Mucosa of gallbladder (tissue), 1 donor: ENCODE measurements at regions not wholly inside any gene's neighbourhood (a gene's known extent, or its start where the extent isn't known, plus 50 kb on each side); places are given as distances from the start of the nearest gene placed in this dataset.
"Not testable (repeated sequence)": the region's sequence is repeated elsewhere in the genome, so short reads cannot be mapped to it uniquely, and the experiment has no call there.

ENCODE experiments used
- DNase-seq: peaks from one replicate; pipeline ENCODE4 v3.0.0-alpha.2; 2020; ENCODE audit warnings: low spot score
- donor health status: DM: no; HTN: no; CAD: no.

DNA sequence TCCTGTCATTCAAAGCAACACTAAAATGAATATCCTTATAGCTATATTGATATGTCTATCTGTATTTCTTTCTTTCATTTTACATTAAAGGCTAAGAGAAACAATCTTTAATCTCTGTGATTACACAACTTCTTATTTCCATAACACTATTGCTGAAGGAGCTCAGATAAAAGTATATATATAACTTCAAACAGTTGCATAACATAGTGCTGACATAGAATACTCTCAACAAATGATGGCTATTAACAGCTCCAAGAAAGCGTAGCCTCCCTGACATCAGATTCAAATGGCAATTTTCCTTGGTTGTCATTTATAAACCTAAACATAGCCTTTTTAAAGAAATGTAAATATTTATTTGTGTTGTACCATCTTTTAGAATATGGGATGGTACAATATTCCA is 116.6 kb upstream of the PTPRG start:
- DNase-seq, result no peak

DNA sequence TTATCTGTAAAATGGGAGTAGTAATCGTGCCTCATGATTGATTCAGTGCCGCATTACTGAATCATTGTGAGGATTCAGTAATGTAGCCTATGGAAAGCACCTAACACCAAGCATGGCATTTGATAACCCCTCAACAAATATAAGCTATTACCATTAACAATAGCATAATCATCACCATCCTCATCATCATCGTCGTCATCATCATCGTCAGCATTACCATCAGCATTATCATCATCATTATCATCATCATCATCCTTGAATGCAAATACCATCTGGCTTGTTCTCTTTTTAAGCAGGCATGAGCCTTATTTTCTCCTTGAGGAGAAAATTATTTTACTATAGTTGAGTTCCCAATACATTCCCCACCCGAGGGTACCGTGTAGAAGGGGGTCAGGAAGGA is 115.4 kb upstream of the PTPRG start:
- DNase-seq, result no peak

DNA sequence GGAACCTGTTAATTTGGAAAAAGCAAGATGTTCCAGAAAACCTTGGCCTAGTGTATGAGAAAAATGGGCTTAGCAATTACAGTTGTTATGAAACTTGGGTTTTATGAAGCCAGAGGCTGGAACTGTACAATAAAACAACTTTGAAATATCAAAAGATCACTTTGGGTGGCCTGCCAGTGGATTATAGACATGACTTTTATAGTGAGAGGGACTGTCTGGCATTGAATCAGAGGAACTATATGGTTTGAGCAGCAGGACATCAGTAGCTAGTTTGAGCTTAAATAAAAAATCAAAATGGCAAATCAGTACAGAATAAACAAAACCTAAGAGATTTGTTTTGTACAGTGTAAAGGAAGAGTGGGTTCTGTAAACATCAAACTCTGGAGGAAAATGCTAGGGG is 115.0 kb upstream of the PTPRG start:
- no peak for DNase-seq

DNA sequence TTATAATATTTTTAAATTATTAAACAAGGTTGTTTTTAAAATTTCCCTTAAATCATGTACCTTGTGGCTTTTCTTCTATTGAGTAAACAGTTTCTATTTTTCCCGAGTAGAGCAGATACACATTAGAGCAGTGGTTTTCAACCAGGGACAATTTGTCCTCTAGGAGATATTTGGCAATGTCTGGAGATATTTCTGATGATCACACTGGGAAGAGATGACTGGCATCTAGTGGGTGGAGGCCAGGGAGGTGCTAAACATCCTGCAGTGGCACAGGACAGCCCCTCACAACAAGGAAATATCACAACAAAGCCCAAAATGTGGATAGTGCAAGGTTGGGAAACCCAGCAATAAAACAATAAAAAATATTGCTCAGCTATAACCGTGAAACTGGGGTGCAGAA is 113.0 kb upstream of the PTPRG start:
- no peak for DNase-seq

DNA sequence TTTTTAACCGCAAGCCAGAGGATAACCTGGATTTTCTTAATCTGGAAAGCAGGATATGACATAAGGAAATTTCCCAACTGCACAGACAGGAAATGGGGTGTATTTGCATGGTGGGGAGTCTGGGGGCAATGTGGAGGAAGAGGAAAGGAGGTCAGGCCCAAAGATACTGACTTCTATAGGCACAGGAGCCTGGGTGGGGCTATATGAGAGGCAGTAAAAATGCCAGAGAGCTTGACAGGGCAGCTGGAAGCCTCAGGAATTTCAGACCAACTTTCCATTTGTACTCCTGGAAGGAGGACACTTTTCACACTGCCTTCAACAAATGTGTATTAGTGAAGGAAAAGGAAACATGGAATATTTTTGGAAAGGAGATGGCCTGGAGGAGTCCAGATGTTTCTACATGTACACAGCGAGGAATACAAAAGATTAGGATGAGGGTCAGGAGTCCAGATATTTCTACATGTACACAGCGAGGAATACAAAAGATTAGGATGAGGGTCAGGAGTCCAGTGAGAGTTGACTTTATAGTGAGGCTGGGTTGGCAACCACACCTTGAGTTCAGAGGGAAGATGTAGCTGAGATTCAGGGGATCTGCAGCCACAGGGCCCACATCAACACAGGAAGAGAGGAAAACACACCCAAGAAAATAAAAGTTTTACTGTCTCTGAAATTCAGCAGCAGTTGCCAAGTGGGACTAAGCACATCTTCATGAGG is 111.9 kb upstream of the PTPRG start:
- no peak for DNase-seq

DNA sequence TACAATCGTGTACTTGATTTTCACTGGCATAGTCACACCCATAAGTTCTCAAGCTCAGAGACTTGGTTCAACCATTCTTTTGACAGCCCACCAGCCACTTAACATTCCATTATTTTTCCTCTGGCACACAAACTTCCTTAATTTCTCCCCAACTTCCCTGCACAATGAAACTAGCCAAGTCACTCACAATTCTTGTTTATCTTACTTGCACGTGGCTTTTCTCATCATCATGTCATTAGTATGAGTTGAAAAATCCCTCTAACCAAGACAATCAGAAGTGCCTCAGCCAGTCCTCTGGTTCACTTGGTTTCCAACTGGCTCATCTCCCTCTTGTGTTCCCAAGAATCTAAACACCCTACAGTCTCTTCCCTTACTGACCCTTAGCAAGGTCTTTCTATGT is 110.5 kb upstream of the PTPRG start:
- no peak for DNase-seq

DNA sequence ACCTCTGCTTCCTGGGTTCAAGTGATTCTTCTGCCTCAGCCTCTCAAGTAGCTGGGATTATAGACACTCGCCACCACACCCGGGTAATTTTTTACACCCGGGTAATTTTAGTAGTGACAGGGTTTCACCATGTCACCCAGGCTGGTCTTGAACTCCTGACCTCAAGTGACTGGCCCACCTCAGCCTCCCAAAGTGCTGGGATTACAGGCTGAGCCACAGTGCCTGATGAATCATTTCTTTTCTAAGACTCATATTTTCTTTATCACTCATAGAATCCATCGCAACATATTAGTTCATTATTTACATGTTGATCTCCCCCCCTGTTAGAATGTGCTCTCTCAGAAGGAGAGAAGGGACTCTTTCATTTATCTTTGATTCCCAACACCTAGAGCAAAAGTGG is 109.5 kb upstream of the PTPRG start:
- no peak for DNase-seq

DNA sequence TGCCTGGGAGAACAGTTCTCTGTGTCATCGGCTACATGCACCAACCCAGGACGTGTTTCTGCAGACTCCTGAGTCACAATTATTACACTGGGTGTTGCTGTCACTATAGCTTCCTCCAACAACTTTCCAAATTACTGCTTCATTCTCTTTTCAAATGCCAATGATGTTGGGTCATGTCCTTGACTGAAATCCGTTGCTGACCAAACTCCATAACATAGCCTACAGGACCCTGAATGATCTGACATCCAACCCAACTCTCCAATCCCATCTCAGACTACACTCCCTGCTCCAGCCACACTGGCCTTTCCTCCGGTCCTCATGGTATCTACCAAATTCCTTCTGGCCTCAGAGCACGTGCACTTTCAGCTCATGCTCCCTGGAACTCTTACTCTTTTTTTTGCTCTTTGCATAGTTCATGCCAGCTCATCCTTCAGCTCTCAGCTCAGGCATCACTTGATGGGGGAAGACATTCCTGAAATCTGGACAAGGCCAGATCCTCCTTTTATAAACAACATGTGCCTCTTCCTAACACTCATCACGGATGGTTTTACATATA is 108.8 kb upstream of the PTPRG start:
- no peak for DNase-seq

DNA sequence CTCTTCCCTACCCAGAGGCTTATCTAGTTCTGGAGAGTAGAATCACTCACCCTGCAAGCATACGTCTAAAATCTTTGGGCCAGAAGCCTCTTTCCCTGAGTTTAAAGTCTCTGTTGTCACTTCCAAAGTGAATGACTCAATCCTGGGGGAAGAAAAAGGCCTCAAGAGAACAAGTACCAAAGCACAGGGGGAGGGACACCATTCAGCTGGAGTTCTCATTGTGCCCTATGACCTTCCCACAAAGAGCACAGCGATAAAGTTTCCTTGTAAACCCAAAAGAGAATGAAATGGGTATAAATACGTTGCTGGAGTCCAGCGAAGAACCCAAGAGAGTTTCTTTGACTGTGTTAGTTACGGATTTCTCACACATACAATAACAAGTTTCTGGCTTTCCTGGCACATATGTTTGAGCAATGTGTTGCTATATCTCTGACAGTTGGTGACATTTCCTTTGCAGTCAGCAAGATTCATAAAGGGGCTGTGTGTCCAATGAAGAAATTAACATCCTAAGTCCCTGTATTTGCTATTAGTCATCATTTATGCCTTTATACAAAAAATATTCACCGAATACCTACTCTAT is 107.3 kb upstream of the PTPRG start:
- no peak for DNase-seq

DNA sequence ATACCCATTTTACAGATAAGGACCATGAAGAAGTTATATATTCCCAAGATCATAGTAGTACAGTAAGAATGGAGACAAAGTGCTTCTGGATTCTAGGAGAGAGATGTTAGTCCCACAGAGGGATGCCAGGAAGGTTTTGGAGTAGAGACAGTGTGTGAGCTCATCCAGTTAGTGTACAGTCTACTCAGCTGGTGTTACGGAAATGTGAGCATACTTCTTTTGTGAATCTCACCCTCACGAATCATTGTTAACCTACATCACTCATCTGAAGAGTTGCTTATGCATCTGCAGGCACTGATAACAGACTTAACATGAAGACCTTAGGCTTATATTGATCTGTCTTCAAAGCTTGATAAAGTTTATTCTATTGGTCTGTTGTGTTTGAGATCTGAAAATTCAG is 106.6 kb upstream of the PTPRG start:
- DNase-seq, result no peak

DNA sequence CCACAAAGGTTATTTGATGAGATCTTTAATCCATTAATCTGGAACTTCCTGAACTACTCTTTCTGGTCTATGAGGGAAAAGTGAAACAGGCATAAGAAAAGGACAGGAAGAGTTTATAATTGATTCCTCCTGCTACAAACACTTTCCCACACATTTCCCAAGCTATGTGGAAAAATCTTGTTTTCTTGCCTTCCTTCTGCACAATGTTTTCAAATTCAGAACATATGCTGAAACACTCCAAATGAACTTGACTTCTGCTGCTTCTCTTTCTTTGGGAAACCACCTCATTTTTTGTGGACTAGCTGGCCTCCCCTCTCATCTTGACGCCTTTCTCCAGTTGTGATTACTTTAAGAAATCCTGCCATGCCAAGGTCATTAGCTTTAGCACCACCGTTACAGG is 100.7 kb upstream of the PTPRG start:
- DNase-seq, result no peak

DNA sequence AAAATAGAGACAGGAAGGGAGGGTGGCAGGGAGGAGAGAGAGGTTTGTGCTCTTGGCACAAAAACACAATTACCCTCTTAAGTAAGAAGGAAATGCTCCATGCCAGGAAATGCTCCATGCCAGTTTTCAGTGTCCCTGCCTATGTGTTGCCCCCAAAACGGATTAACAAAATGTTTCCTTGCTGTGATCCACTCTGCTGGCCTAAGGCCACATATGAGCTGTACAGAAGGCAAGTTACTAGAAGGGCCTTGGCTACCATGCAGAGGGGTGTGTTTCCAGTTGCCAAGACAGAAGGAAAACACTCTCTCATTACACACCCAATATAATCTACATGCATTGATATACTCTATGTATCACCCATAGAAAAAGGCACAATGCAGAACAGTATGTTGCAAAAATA is 98.2 kb upstream of the PTPRG start:
- no peak for DNase-seq

DNA sequence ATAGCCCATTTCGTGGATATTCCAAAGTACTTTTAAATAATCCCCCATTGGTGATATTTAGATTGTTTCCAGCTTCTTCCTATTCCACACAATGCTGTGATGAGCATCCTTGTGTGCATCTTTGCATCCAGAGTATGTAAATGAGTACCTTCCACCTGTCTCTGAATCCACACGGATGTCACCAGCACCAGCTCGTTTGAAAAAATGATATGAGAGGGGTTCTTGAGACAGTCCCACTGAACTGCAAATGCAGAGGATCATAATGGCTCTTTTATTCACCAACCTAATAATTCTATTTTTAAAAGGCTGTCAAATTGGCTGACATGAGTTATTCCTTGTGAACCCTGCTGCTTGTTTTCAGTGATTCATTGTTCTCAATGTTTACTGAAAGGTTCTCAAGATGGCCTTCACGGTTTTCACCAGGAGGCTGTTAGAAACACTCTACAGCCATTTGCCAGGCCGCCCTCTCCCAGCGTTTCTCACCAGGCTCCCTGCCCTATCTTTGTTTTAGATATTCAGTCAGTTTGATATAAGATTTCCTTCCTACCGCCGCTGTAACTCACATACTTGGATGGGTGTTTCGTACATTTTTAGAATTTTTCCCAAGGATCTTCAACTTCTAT is 96.7 kb upstream of the PTPRG start:
- no peak for DNase-seq

DNA sequence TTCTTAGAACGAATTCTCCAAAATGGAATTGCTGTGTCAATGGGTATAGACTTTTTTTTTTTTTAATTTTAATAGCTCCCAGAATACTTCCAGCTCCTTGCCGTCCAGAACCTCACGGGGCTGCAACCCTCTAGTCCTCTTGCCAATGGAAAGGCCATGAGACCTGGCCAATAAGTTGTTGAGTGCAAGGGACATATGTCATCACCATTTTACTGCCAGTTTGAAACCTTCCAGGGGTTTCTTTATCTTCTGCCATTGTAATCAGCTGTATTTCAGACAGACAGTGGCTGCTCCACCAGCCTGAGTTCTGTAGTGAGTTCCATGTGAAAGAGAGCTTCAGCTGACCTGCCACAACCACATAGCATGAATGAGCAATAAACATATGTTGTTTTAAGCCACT is 95.0 kb upstream of the PTPRG start:
- no peak for DNase-seq

DNA sequence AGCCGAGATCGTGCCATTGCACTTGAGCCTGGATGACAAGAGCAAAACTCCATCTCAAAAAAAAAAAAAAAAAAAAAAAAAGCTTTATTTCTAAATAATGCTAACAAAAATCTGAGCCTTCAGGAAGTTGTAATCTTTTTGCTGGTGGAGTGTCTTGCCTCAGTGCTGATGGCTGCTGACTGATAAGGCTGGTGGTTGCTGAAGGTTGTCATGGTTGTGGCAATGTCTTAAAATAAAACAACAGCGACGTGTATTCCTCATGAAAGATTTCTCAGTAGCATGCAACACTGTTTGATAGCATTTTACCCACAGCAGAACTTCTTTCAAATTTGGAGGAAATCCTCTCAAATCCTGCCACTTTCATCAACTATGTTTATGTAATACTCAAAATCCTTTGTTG is 77.4 kb upstream of the PTPRG start:
- DNase-seq, result no peak

DNA sequence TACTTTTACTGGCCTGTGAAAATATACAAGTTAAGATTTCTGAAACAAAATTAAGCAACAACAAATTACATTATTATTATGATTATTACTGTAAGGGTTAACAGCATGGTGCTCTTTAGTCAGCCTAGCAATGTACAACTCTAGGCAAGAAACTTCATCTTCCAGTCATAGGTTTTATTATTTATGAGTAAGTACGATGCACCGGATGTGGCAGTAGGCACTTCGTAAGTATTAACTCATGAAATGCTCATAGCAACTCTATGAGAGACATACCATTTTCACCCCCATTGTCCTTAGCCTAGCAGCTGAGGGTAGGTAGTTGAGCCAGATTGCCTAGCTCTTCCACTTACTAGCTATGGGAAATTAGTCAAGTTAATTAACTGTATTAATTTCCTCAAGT is 68.0 kb upstream of the PTPRG start:
- DNase-seq, result no peak

DNA sequence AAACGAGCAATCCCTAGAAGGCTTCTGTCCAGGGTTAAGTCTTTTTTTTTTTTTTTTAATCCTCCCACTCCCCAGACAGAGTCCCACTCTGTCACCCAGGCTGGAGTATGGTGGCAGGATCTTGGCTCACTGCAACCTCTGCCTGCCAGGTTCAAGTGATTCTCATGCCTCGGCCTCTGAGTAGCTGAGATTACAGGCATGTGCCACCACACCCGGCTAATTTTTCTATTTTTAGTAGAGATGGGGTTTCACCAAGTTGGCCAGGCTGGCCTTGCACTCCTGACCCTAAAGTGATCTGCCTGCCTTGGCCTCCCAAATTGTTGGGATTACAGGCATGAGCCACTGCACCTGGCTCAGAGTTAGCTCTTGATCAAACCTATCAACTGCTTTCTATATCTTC is 67.1 kb upstream of the PTPRG start:
- not testable (repeated sequence) for DNase-seq

DNA sequence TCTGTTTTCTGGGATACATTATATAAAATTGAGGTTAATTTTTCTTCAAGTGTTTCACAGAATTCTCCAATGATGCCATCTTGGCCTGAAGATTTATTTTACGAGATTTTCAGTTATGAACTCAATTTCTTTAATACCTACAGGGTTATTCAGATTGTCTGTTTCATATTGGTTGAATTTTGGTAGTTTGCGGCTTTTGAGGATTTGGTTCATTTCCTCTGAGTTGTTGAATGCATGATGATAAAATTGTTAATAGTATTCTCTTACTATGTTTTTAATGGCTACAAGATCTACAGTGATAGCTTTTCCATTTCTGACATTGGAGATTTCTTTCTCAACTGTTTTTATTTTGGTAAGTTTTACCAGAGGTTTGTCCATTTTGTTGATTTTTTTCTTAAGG is 63.9 kb upstream of the PTPRG start:
- no peak for DNase-seq

DNA sequence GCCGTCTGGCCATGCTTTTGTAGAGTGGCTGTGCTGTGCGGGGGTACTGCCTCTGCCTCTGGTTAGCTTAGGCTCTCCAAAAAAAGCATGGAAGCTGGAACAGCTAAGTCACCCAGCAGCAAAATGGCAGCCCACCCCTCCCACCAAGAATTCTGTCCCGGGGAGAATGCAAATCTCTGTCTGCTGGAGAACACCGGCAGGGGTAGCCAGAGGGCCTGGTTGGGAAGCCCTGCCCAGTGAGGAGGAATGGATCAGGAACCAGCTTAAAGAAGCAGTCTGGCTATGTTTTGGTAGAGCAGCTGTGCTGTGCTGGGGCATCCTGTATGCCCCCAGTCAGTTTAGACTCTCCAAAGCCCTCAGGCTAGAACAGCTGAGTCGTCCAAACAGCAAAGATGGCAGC is 56.2 kb upstream of the PTPRG start:
- DNase-seq, result no peak

DNA sequence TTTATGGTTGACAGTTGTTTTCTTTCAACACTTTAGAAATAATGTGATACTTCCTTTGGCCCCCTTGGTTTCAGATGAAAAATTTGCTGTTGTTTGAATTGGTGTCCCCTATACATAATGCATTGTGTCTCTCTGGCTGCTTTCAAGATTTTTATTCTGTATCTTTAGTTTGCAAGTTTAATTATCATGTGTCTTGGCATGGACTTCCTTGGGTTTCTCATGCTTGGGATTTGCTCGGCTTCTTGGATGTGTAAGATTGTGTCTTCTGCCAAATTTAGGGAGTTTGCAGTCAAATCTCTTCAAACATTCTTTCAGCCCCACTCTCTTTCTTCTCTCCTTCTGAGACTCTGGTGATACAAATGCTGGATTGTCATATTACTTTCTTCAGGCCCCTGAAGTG is 53.4 kb upstream of the PTPRG start:
- no peak for DNase-seq
